ENCODE measurements at regions not wholly inside any gene's neighbourhood (a gene's known extent, or its start where the extent isn't known, plus 50 kb on each side); places are given as distances from the start of the nearest gene placed in this dataset.

- TF ChIP-seq YY1 (IDR thresholded peaks at IDR 0.05; ENCODE audit: insufficient read depth, insufficient read length) (no peak), ZNF274 (IDR thresholded peaks at IDR 0.05; ENCODE audit: low read depth, low read length) (no peak), SUZ12 (IDR thresholded peaks at IDR 0.05; ENCODE audit: extremely low read depth, insufficient read depth, insufficient read length) (no peak)
Measured at GRCh38 chr6:103820148-103820547, 1039.6 kb downstream of the HACE1 start.
